ENCODE measurements at regions not wholly inside any gene's neighbourhood (a gene's known extent, or its start where the extent isn't known, plus 50 kb on each side); places are given as distances from the start of the nearest gene placed in this dataset.

GRCh38 chr4:138542191-138542776, 300.1 kb upstream of the SLC7A11 start:
- DNase-seq (ENCODE audit: extremely low spot score), result no peak
- no peaks in the 10 kb centered on the region for H3K9me3 ChIP-seq
- no peaks in the 10 kb centered on the region for H3K36me3 ChIP-seq
- intact Hi-C loops (cut with DNase I), result no loop called here
- H3K4me1 ChIP-seq, result no peaks in the 10 kb centered on the region
- WGBS, result 100% methylated on average over 1 of the region's 1 CpG
- H3K27ac ChIP-seq (replicated peaks in 1 of 4), result no peak overlapping the region
- TF ChIP-seq CTCF (IDR thresholded peaks at IDR 0.05) (no peak), POLR2AphosphoS5 (IDR thresholded peaks at IDR 0.05) (no peak), POLR2A (IDR thresholded peaks at IDR 0.05; ENCODE audit: low read depth) (no peak), EP300 (IDR thresholded peaks at IDR 0.05) (no peak)
- no peak overlapping the region for H3K4me3 ChIP-seq
- H3K27me3 ChIP-seq, result no peaks in the 10 kb centered on the region

GRCh38 chr4:138540056-138540800, 298.1 kb upstream of the SLC7A11 start:
- Histone ChIP-seq H3K9me3 (no peaks in the 10 kb centered on the region), H3K36me3 (no peaks in the 10 kb centered on the region), H3K27ac (replicated peaks in 1 of 4) (no peak overlapping the region), H3K27me3 (no peaks in the 10 kb centered on the region), H3K4me1 (no peaks in the 10 kb centered on the region), H3K4me3 (no peak overlapping the region)
- DNase-seq (ENCODE audit: extremely low spot score), result no peak
- intact Hi-C loops (cut with DNase I), result no loop called here
- WGBS, result 87% methylated on average over 4 of the region's 4 CpGs
- no peak for TF ChIP-seq POLR2A (IDR thresholded peaks at IDR 0.05; ENCODE audit: low read depth)
- TF ChIP-seq CTCF (IDR thresholded peaks at IDR 0.05), result no peak
- TF ChIP-seq EP300 (IDR thresholded peaks at IDR 0.05), result no peak
- TF ChIP-seq POLR2AphosphoS5 (IDR thresholded peaks at IDR 0.05), result no peak

- intact Hi-C loops (cut with DNase I), result no loop called here
- Histone ChIP-seq H3K4me3 (no peak overlapping the region), H3K4me1 (no peaks in the 10 kb centered on the region), H3K36me3 (no peaks in the 10 kb centered on the region), H3K27me3 (no peaks in the 10 kb centered on the region), H3K27ac (replicated peaks in 1 of 4) (no peak overlapping the region), H3K9me3 (peaks cover 0 to 5% (median 3%) of the 10 kb centered on the region in 4 donors)
- 33% methylated on average over 2 of the region's 2 CpGs for WGBS
- no peak for TF ChIP-seq POLR2A (IDR thresholded peaks at IDR 0.05; ENCODE audit: low read depth)
- no peak for TF ChIP-seq EP300 (IDR thresholded peaks at IDR 0.05)
- no peak for TF ChIP-seq POLR2AphosphoS5 (IDR thresholded peaks at IDR 0.05)
- no peak for TF ChIP-seq CTCF (IDR thresholded peaks at IDR 0.05)
- no peak for DNase-seq (ENCODE audit: extremely low spot score)
Observed at GRCh38 chr4:138538743-138539142, 296.6 kb upstream of the SLC7A11 start.

- WGBS, result 62% methylated on average over 4 of the region's 4 CpGs
- no peak overlapping the region for H3K4me3 ChIP-seq
- DNase-seq (ENCODE audit: extremely low spot score), result no peak
- intact Hi-C loops (cut with DNase I), result no loop called here
- H3K27ac ChIP-seq (replicated peaks in 1 of 4), result no peak overlapping the region
- H3K36me3 ChIP-seq, result no peaks in the 10 kb centered on the region
- H3K9me3 ChIP-seq, result peaks cover 0 to 11% (median 5%) of the 10 kb centered on the region in 4 donors
- H3K27me3 ChIP-seq, result no peaks in the 10 kb centered on the region
- H3K4me1 ChIP-seq, result no peaks in the 10 kb centered on the region
- TF ChIP-seq POLR2AphosphoS5 (IDR thresholded peaks at IDR 0.05), result no peak
- TF ChIP-seq EP300 (IDR thresholded peaks at IDR 0.05), result no peak
- TF ChIP-seq POLR2A (IDR thresholded peaks at IDR 0.05; ENCODE audit: low read depth), result no peak
- TF ChIP-seq CTCF (IDR thresholded peaks at IDR 0.05), result no peak
Observed at GRCh38 chr4:138537731-138538490, 295.8 kb upstream of the SLC7A11 start.

Data from esophagus muscularis mucosa (tissue), 4 donors.